Mesendoderm (in vitro differentiated cells): ENCODE measurements at regions not wholly inside any gene's neighbourhood (a gene's known extent, or its start where the extent isn't known, plus 50 kb on each side); places are given as distances from the start of the nearest gene placed in this dataset.
A peak's percentile ranks its signal among the peaks of the same experiment; 100 is the strongest.

Source experiments
- DNase-seq: peaks from one replicate; pipeline ENCODE4 v3.0.0; 2013
- H2AK5ac ChIP-seq: 2 replicates; pipeline ENCODE4 v1.6.1; 2013; ENCODE audit warnings: low read length, inconsistent platforms
- H2BK120ac ChIP-seq: 2 replicates; pipeline ENCODE4 v1.6.1; 2013; ENCODE audit warnings: low read depth, mild to moderate bottlenecking, low read length, moderate library complexity, mixed read lengths
- H2BK15ac ChIP-seq: replicated peaks from 2 replicates; pipeline ENCODE4 v1.6.1; 2013; ENCODE audit warnings: low read depth, mild to moderate bottlenecking, moderate library complexity
- H2BK5ac ChIP-seq: 2 replicates; pipeline ENCODE4 v1.6.1; 2013; ENCODE audit warnings: low read length, inconsistent platforms
- H3K18ac ChIP-seq: 2 replicates; pipeline ENCODE4 v1.6.1; 2013; ENCODE audit warnings: mild to moderate bottlenecking, low read length, mixed read lengths
- H3K23ac ChIP-seq: one replicate; pipeline ENCODE4 v1.6.1; 2013; ENCODE audit warnings: low read length
- H3K27ac ChIP-seq: 2 replicates; pipeline ENCODE4 v1.5.1; 2013; ENCODE audit warnings: low read depth, mild to moderate bottlenecking, inconsistent platforms, low read length, moderate library complexity
- H3K27me3 ChIP-seq: 2 replicates; pipeline ENCODE4 v1.6.1; 2013; ENCODE audit warnings: low read length, control low read depth, mild to moderate bottlenecking, inconsistent platforms; ENCODE audit not compliant: insufficient read depth, poor library complexity
- H3K36me3 ChIP-seq: 2 replicates; pipeline ENCODE4 v1.6.1; 2013; ENCODE audit warnings: low read length, inconsistent platforms; ENCODE audit not compliant: control insufficient read depth, insufficient read depth
- H3K4ac ChIP-seq: one replicate; pipeline ENCODE4 v1.6.1; 2013; ENCODE audit warnings: low read depth, mild to moderate bottlenecking, low read length, moderate library complexity
- H3K4me1 ChIP-seq: 2 replicates; pipeline ENCODE4 v1.6.1; 2013; ENCODE audit warnings: low read depth, low read length, inconsistent platforms; ENCODE audit not compliant: control insufficient read depth
- H3K4me2 ChIP-seq: 2 replicates; pipeline ENCODE4 v1.6.1; 2013; ENCODE audit warnings: low read length
- H3K4me3 ChIP-seq: 2 replicates; pipeline ENCODE4 v1.5.1; 2013; ENCODE audit warnings: mild to moderate bottlenecking, low read length
- H3K56ac ChIP-seq: one replicate; pipeline ENCODE4 v1.6.1; 2013; ENCODE audit warnings: low read length
- H3K79me1 ChIP-seq: 2 replicates; pipeline ENCODE4 v1.6.1; 2013; ENCODE audit warnings: low read length, inconsistent platforms
- H3K79me2 ChIP-seq: 2 replicates; pipeline ENCODE4 v1.6.1; 2013; ENCODE audit warnings: mild to moderate bottlenecking, low read length; ENCODE audit not compliant: control insufficient read depth, insufficient read depth
- H3K9ac ChIP-seq: 2 replicates; pipeline ENCODE4 v1.6.1; 2013; ENCODE audit warnings: low read length, inconsistent platforms
- H4K5ac ChIP-seq: one replicate; pipeline ENCODE4 v1.6.1; 2013; ENCODE audit warnings: low read length
- H4K8ac ChIP-seq: one replicate; pipeline ENCODE4 v1.6.1; 2013; ENCODE audit warnings: low read depth, mild to moderate bottlenecking, control low read depth, low read length, moderate library complexity
- WGBS: extraction: QIAGEN DNeasy Blood & Tissue Kit; methylation state at CpG from one replicate; pipeline ENCODE4 v1.1.7; 2013; ENCODE audit warnings: low lambda C conversion rate, missing lambda C conversion rate; ENCODE audit not compliant: insufficient coverage; ENCODE audit errors: extremely low coverage; 5-methylcytosine and 5-hydroxymethylcytosine counted together

DNA sequence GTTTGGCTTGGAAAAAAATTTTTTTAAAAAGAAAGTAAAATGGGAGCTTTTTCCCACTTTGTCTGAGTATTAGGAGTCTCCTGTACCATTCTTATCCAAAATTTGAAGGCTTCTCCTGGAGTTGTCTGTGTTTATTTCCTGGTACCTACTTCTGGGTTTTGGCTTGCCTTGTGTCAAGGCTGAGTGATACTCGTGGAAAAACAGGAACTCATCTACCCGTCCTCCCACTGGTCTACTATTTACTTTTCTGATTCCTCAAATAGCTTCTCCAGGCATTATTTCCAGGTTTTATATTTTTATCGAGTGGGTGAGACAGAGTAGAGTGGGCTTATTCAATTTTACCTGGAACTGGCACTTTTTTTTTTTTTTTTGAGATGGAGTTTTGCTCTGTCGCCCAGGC, 99.4 kb downstream of the RMI1 start:
- H3K36me3 ChIP-seq: no peaks in the 10 kb centered on the region
- no peak overlapping the region for H2BK5ac ChIP-seq
- no peak overlapping the region for H3K4me2 ChIP-seq
- no peaks in the 10 kb centered on the region for H3K79me2 ChIP-seq
- H3K18ac ChIP-seq: no peak overlapping the region
- no peak overlapping the region for H3K56ac ChIP-seq
- no peak overlapping the region for H4K5ac ChIP-seq
- no peak overlapping the region for H3K23ac ChIP-seq
- H3K4me3 ChIP-seq: no peak overlapping the region
- no peak overlapping the region for H2BK15ac ChIP-seq
- H3K4me1 ChIP-seq: no peaks in the 10 kb centered on the region
- WGBS: no CpG with 5 or more reads among the region's 4 CpGs
- no peak overlapping the region for H3K27ac ChIP-seq
- no peaks in the 10 kb centered on the region for H3K79me1 ChIP-seq
- H3K4ac ChIP-seq: no peak overlapping the region
- no peak for DNase-seq
- H4K8ac ChIP-seq: no peak overlapping the region
- H2AK5ac ChIP-seq: no peak overlapping the region
- no peaks in the 10 kb centered on the region for H3K27me3 ChIP-seq
- no peak overlapping the region for H3K9ac ChIP-seq
- no peak overlapping the region for H2BK120ac ChIP-seq

DNA sequence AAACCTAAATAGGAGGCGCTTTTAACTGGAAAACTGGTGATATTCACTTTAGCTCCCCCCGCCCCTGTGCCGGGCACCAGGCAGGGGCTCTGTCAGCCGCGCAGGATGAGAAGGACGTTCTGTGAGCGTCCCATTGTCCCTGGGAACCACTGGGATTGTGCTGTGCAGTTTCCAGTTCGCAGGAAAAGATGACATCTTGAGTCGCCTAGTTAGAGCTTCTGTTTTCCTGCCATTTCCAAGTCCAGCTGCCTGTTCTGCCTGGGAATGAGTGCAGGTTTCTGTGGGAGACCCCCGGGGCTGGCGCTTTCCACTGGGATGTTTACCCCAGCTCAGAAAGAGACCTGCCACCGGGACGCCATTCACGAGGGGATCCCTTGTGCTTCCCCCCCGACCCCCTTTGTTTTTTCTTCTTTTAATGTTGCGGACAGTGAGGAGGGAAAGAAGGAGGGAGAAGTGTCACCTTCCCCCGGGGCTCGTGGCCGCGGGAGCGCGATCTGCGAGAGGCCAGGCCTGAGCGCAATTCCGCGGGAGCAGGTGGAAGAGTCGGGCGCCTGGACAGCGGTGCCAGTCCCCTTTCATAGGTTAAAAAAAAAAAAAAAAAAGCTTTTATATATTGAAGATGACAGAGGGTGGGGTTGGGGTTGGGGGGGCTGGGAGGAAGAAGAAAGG, 121.5 kb downstream of the RMI1 start:
- Histone ChIP-seq H3K23ac (no peak overlapping the region), H3K79me1 (no peaks in the 10 kb centered on the region), H2BK5ac (no peak overlapping the region), H3K56ac (no peak overlapping the region), H3K4me2 (peak overlapping the region; percentile 41), H3K4ac (no peak overlapping the region), H3K36me3 (no peaks in the 10 kb centered on the region), H2AK5ac (no peak overlapping the region), H2BK15ac (no peak overlapping the region), H4K5ac (no peak overlapping the region), H3K4me1 (no peaks in the 10 kb centered on the region), H3K27me3 (peaks cover 4% of the 10 kb centered on the region), H3K4me3 (no peak overlapping the region), H4K8ac (no peak overlapping the region), H3K9ac (no peak overlapping the region), H3K27ac (no peak overlapping the region), H3K79me2 (no peaks in the 10 kb centered on the region), H2BK120ac (no peak overlapping the region), H3K18ac (no peak overlapping the region)
- WGBS: no CpG with 5 or more reads among the region's 29 CpGs
- no peak for DNase-seq

DNA sequence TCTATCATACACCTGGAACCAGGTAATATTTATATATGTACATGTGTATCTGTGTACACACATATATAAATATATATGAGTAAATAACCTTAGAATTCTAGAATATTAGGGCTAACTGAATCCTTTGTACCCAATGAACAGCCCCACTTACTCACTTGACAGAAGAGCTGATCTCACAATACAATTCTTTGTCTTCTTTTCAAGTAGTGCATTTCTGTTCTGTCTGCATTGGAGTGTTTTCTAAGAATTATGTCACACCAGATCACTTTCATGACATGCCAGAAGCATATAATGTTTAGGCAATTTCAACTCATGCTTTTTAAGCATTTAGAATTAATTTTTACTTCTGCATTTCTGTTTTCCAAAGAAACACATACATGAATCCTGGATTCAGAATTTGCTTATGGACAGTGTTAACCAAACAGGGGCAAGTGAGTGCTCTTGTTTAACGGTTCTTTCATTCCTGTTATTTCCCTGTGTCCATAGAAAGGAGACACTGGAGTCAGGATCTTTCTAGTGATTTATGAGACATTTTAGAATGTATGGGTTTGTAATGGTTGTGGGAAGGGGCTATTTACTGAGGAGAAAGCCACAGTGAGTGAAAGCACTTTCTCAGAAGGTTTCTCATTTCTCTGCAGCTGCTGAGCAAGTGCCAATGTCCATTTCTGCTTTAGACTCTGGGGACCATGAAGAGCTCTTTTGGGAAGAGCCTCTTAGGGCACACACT, 123.2 kb downstream of the RMI1 start:
- Histone ChIP-seq H3K27me3 (peaks cover 4% of the 10 kb centered on the region), H3K56ac (no peak overlapping the region)
- DNase-seq: no peak

DNA sequence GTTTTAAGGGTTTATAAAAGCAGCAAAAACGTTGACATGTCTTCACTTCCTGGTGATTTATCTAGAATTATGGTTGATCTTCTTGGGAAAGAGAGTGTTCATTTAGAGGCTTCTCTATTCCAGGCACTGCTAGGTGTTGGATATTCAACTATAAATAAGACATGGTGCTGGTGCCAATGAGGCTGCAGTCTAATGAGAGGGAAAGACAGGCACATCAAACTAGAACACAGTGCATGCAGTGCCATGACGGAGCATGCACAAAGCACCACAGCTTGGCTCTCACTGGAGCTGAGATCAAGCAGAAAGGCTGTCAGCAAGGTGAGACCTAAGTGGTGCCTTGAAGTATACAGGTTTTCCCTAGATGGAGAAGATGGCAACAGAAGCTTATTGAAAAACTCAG, 126.5 kb downstream of the RMI1 start:
- Histone ChIP-seq H3K4me3 (no peak overlapping the region), H3K27me3 (peaks cover 4% of the 10 kb centered on the region)
- WGBS: no CpG with 5 or more reads among the region's 2 CpGs

More for the DNA sequence above, 123.2 kb downstream of the RMI1 start:
- Histone ChIP-seq H3K18ac (no peak overlapping the region), H3K4me1 (no peaks in the 10 kb centered on the region), H3K36me3 (no peaks in the 10 kb centered on the region), H2AK5ac (no peak overlapping the region), H4K8ac (no peak overlapping the region), H3K79me1 (no peaks in the 10 kb centered on the region), H2BK120ac (no peak overlapping the region), H4K5ac (no peak overlapping the region), H3K4me2 (no peak overlapping the region), H3K79me2 (no peaks in the 10 kb centered on the region), H3K23ac (no peak overlapping the region), H2BK15ac (no peak overlapping the region), H2BK5ac (no peak overlapping the region), H3K9ac (no peak overlapping the region), H3K4ac (no peak overlapping the region), H3K4me3 (no peak overlapping the region), H3K27ac (no peak overlapping the region)
- WGBS: no CpG with 5 or more reads among the region's 1 CpG

DNA sequence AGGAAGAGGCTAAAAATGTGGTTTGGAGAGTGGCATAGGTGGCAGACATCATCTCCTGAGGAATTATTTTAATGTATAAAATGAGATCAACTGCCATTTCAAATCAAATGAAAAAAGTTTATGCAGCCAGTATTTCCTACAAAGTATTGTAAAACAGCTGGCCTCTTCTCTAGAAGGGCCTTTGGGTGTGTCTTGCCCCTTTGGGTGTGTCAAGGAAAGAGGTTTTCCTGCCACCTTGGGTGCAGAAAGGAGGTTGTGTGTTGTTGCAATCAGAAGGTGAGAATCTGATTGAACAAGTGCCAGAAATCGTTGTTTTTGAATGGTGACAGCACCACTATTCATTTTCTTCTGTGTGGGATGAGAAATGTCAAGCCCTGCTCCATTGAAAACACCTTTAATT, 127.4 kb downstream of the RMI1 start:
- Histone ChIP-seq H3K23ac (no peak overlapping the region), H3K56ac (no peak overlapping the region), H3K4me2 (no peak overlapping the region), H3K9ac (no peak overlapping the region), H2AK5ac (no peak overlapping the region), H4K5ac (no peak overlapping the region), H4K8ac (no peak overlapping the region), H3K4me1 (no peaks in the 10 kb centered on the region), H3K4ac (no peak overlapping the region), H3K4me3 (no peak overlapping the region), H2BK120ac (no peak overlapping the region), H3K27ac (no peak overlapping the region), H3K36me3 (no peaks in the 10 kb centered on the region), H3K79me2 (no peaks in the 10 kb centered on the region), H3K27me3 (no peaks in the 10 kb centered on the region), H3K79me1 (no peaks in the 10 kb centered on the region), H3K18ac (no peak overlapping the region), H2BK5ac (no peak overlapping the region), H2BK15ac (no peak overlapping the region)
- DNase-seq: no peak
- no CpG with 5 or more reads among the region's 1 CpG for WGBS

More for the DNA sequence above, 126.5 kb downstream of the RMI1 start:
- Histone ChIP-seq H3K79me1 (no peaks in the 10 kb centered on the region), H2BK5ac (no peak overlapping the region), H3K27ac (no peak overlapping the region), H4K5ac (no peak overlapping the region), H2BK120ac (no peak overlapping the region), H3K4me2 (no peak overlapping the region), H3K9ac (no peak overlapping the region), H3K56ac (no peak overlapping the region), H2AK5ac (no peak overlapping the region), H3K4me1 (no peaks in the 10 kb centered on the region), H3K79me2 (no peaks in the 10 kb centered on the region), H4K8ac (no peak overlapping the region), H3K18ac (no peak overlapping the region), H3K4ac (no peak overlapping the region), H3K23ac (no peak overlapping the region), H2BK15ac (no peak overlapping the region), H3K36me3 (no peaks in the 10 kb centered on the region)
- no peak for DNase-seq
